H1 (cell line): ENCODE measurements at regions not wholly inside any gene's neighbourhood (a gene's known extent, or its start where the extent isn't known, plus 50 kb on each side); places are given as distances from the start of the nearest gene placed in this dataset.

Experiments used
- CTCF ChIA-PET: fragments of 300-600 bp; sonication (Branson Sonifier 250); formaldehyde crosslinking; loops from one replicate; lab custom pipeline; 2021; ENCODE audit not compliant: partially characterized antibody; lab: Charles Lee
- POLR2A ChIA-PET: fragments of 300-600 bp; sonication (Branson Sonifier 250); formaldehyde crosslinking; loops from one replicate; lab custom pipeline; 2021; ENCODE audit warnings: inconsistent platforms; ENCODE audit not compliant: partially characterized antibody; lab: Charles Lee
- DNase-seq, 2 experiments: peaks; one replicate each; pipeline versions ENCODE4 v3.0.0 to v3.0.0-alpha.2; 2010 to 2022; ENCODE audit warnings: low spot score in 2 of 2, low read depth in 1 of 2, mixed read lengths in 1 of 2
- FAIRE-seq: peaks from 2 replicates; lab custom pipeline; 2011; peaks lifted over from hg19 to GRCh38; lab: Jason Lieb, UNC
- H2AFZ ChIP-seq: 2 replicates; pipeline ENCODE4 v1.8.1; 2012; ENCODE audit warnings: low read length, inconsistent platforms
- H2AK5ac ChIP-seq: 2 replicates; pipeline ENCODE4 v1.6.1; 2013; ENCODE audit warnings: low read depth, low read length
- H2BK120ac ChIP-seq: replicated peaks from 2 replicates; pipeline ENCODE3; 2013; ENCODE audit warnings: low read depth, low read length, inconsistent platforms
- H2BK12ac ChIP-seq: 2 replicates; pipeline ENCODE4 v1.6.1; 2013; ENCODE audit warnings: low read depth, low read length
- H2BK15ac ChIP-seq: 2 replicates; pipeline ENCODE4 v1.6.1; 2013; ENCODE audit warnings: low read length
- H2BK20ac ChIP-seq: 2 replicates; pipeline ENCODE4 v1.6.1; 2013; ENCODE audit warnings: low read length
- H2BK5ac ChIP-seq: 2 replicates; pipeline ENCODE4 v1.6.1; 2013; ENCODE audit warnings: low read depth, low read length
- H3K14ac ChIP-seq: 2 replicates; pipeline ENCODE4 v1.6.1; 2013; ENCODE audit warnings: inconsistent platforms; ENCODE audit not compliant: insufficient read length
- H3K18ac ChIP-seq: 2 replicates; pipeline ENCODE4 v1.6.1; 2013; ENCODE audit warnings: low read length; ENCODE audit errors: extremely low read depth
- H3K23ac ChIP-seq: 2 replicates; pipeline ENCODE4 v1.6.1; 2013; ENCODE audit warnings: inconsistent platforms; ENCODE audit not compliant: insufficient read length
- H3K23me2 ChIP-seq: 2 replicates; pipeline ENCODE4 v1.6.1; 2013; ENCODE audit warnings: low read depth, low read length
- H3K27ac ChIP-seq: 2 replicates; pipeline ENCODE4 v1.6.1; 2011; ENCODE audit warnings: low read depth, low read length, inconsistent platforms
- H3K27me3 ChIP-seq, 4 experiments: replicated peaks in 1 of 4; 1 replicate in 1 of 4; 2 replicates in 3 of 4; pipeline versions ENCODE4 v1.6.1 to v1.8.1; 2011 to 2013; ENCODE audit warnings: low read length in 3 of 4, mild to moderate bottlenecking in 3 of 4, inconsistent platforms in 2 of 4, mixed read lengths in 2 of 4, moderate library complexity in 1 of 4; ENCODE audit not compliant: control insufficient read depth in 3 of 4, insufficient read depth in 3 of 4; ENCODE audit errors: extremely low read depth in 1 of 4
- H3K36me3 ChIP-seq, 4 experiments: 2 replicates each; pipeline versions ENCODE4 v1.6.1 to v1.8.1; 2011 to 2013; ENCODE audit warnings: mild to moderate bottlenecking in 4 of 4, low read length in 3 of 4, moderate library complexity in 2 of 4, control low read depth in 1 of 4, inconsistent platforms in 1 of 4; ENCODE audit not compliant: insufficient read depth in 4 of 4, control insufficient read depth in 2 of 4
- H3K4ac ChIP-seq: replicated peaks from 2 replicates; pipeline ENCODE3; 2013; ENCODE audit warnings: low read length, low read depth, mixed read lengths, inconsistent platforms; ENCODE audit not compliant: insufficient read length
- H3K4me1 ChIP-seq, 4 experiments: replicated peaks in 1 of 4; 1 replicate in 1 of 4; 2 replicates in 3 of 4; pipeline versions ENCODE4 v1.6.1 to v1.8.1; 2011 to 2013; ENCODE audit warnings: low read length in 3 of 4, inconsistent platforms in 2 of 4, mixed read lengths in 1 of 4; ENCODE audit not compliant: insufficient read depth in 4 of 4, control insufficient read depth in 3 of 4
- H3K4me2 ChIP-seq, 2 experiments: 2 replicates each; pipeline versions ENCODE4 v1.6.1 to v1.8.1; 2011 to 2013; ENCODE audit warnings: low read depth in 2 of 2, low read length in 2 of 2, control low read depth in 1 of 2, inconsistent platforms in 1 of 2, mild to moderate bottlenecking in 1 of 2; ENCODE audit not compliant: insufficient read depth in 1 of 2
- H3K4me3 ChIP-seq, 4 experiments: fragments of 200-600, 300-600 bp in 1 of 4; sonication (generic), shearing (Covaris generic), sonication (Bioruptor Twin) in 1 of 4; 2 replicates each; pipeline versions ENCODE4 v1.5.1 to v1.8.1; 2011 to 2016; ENCODE audit warnings: low read length in 4 of 4, low read depth in 3 of 4, control low read depth in 2 of 4, inconsistent platforms in 2 of 4, mild to moderate bottlenecking in 2 of 4, mixed read lengths in 1 of 4, moderate library complexity in 1 of 4; ENCODE audit not compliant: insufficient read depth in 2 of 4; ENCODE audit errors: extremely low read depth in 1 of 4
- H3K56ac ChIP-seq: replicated peaks from 2 replicates; pipeline ENCODE3; 2013; ENCODE audit warnings: low read depth, mild to moderate bottlenecking, mixed read lengths, low read length, inconsistent platforms; ENCODE audit not compliant: insufficient read length
- H3K79me1 ChIP-seq: 2 replicates; pipeline ENCODE4 v1.6.1; 2013; ENCODE audit warnings: low read depth, low read length, control low read depth
- H3K79me2 ChIP-seq, 2 experiments: 2 replicates each; pipeline versions ENCODE4 v1.6.1 to v1.8.1; 2012 to 2013; ENCODE audit warnings: low read length in 2 of 2, mild to moderate bottlenecking in 2 of 2, inconsistent platforms in 1 of 2; ENCODE audit not compliant: insufficient read depth in 2 of 2, control insufficient read depth in 1 of 2
- H3K9ac ChIP-seq, 4 experiments: replicated peaks in 1 of 4; 1 replicate in 1 of 4; 2 replicates in 3 of 4; pipeline versions ENCODE4 v1.6.1 to v1.8.1; 2011 to 2013; ENCODE audit warnings: low read depth in 3 of 4, low read length in 3 of 4, control low read depth in 2 of 4, mild to moderate bottlenecking in 2 of 4, moderate library complexity in 2 of 4, inconsistent platforms in 1 of 4; ENCODE audit errors: extremely low read depth in 1 of 4
- H3K9me3 ChIP-seq, 2 experiments: 2 replicates each; pipeline versions ENCODE4 v1.6.1 to v1.8.1; 2012 to 2013; ENCODE audit warnings: mild to moderate bottlenecking in 2 of 2, moderate library complexity in 2 of 2, control low read depth in 1 of 2, inconsistent platforms in 1 of 2, low read depth in 1 of 2, low read length in 1 of 2, mixed read lengths in 1 of 2; ENCODE audit not compliant: insufficient read depth in 2 of 2
- H4K20me1 ChIP-seq, 2 experiments: replicated peaks in 1 of 2; 2 replicates each; pipeline versions ENCODE3 to v1.8.1; 2011 to 2013; ENCODE audit warnings: inconsistent platforms in 2 of 2, low read length in 2 of 2, mild to moderate bottlenecking in 1 of 2; ENCODE audit not compliant: insufficient read depth in 2 of 2, control insufficient read depth in 1 of 2
- H4K5ac ChIP-seq: 2 replicates; pipeline ENCODE4 v1.6.1; 2013; ENCODE audit warnings: low read length, low read depth, mixed read lengths, inconsistent platforms; ENCODE audit not compliant: insufficient read length
- H4K8ac ChIP-seq: 2 replicates; pipeline ENCODE4 v1.8.0; 2013; ENCODE audit warnings: mild to moderate bottlenecking, moderate library complexity, low read length, inconsistent platforms; ENCODE audit not compliant: insufficient read depth; ENCODE audit errors: extremely low read depth
- H4K91ac ChIP-seq: replicated peaks from 2 replicates; pipeline ENCODE3; 2013; ENCODE audit warnings: low read length, mixed read lengths, inconsistent platforms; ENCODE audit not compliant: insufficient read length
- ATF2 ChIP-seq: IDR thresholded peaks from 2 replicates; pipeline ENCODE4 v1.6.1; 2012; ENCODE audit warnings: low read length, inconsistent platforms
- BACH1 ChIP-seq: IDR thresholded peaks from 2 replicates; pipeline ENCODE4 v1.6.1; 2012; ENCODE audit warnings: low read length, improper control_type of control experiment
- BRCA1 ChIP-seq: IDR thresholded peaks from 2 replicates; pipeline ENCODE4 v1.6.1; 2012; ENCODE audit warnings: low read depth, low read length, improper control_type of control experiment
- CBX5 ChIP-seq: fragments of 300-800, 300-1000 bp; sonication (generic); IDR thresholded peaks from 2 replicates; pipeline ENCODE4 v1.7.1; 2016; ENCODE audit warnings: antibody characterized with exemption, low read length, low read depth
- CBX8 ChIP-seq: fragments of 300-800, 300-1000 bp; sonication (generic); IDR thresholded peaks from 2 replicates; pipeline ENCODE4 v1.7.1; 2016; ENCODE audit warnings: low read depth, low read length, borderline replicate concordance
- CHD2 ChIP-seq: IDR thresholded peaks from 2 replicates; pipeline ENCODE4 v1.6.1; 2012; ENCODE audit warnings: low read length, improper control_type of control experiment
- CREB1 ChIP-seq: IDR thresholded peaks from 2 replicates; pipeline ENCODE4 v1.6.1; 2012; ENCODE audit warnings: inconsistent platforms
- EZH2 ChIP-seq: fragments of 200-600 bp; sonication (generic); IDR thresholded peaks from 2 replicates; pipeline ENCODE4 v1.7.1; 2012; ENCODE audit warnings: low read depth, mild to moderate bottlenecking, moderate library complexity, low read length, inconsistent platforms; ENCODE audit not compliant: severe bottlenecking
- JUN ChIP-seq: IDR thresholded peaks from 2 replicates; pipeline ENCODE4 v1.6.1; 2011; ENCODE audit warnings: low read depth, mild to moderate bottlenecking, improper control_type of control experiment, low read length
- POLR2A ChIP-seq, 2 experiments: IDR thresholded peaks; 1 replicate in 1 of 2; 2 replicates in 1 of 2; pipeline ENCODE4 v1.6.1; 2011; ENCODE audit warnings: low read depth in 2 of 2, low read length in 2 of 2, mild to moderate bottlenecking in 2 of 2; ENCODE audit errors: control extremely low read depth in 1 of 2
- RBBP5 ChIP-seq: IDR thresholded peaks from 2 replicates; pipeline ENCODE4 v1.7.1; 2012; ENCODE audit warnings: low read depth, mild to moderate bottlenecking, inconsistent platforms, low read length, moderate library complexity, borderline replicate concordance
- RFX5 ChIP-seq: IDR thresholded peaks from 2 replicates; pipeline ENCODE4 v1.6.1; 2011; ENCODE audit warnings: low read depth, low read length, improper control_type of control experiment, borderline replicate concordance
- SIRT6 ChIP-seq: IDR thresholded peaks from one replicate; pipeline ENCODE4 v1.7.1; 2012; ENCODE audit warnings: low read length, inconsistent platforms
- SRF ChIP-seq: IDR thresholded peaks from 2 replicates; pipeline ENCODE4 v1.6.1; 2011; ENCODE audit warnings: mild to moderate bottlenecking, low read depth, low read length, moderate library complexity
- WGBS, 2 experiments: shearing (Covaris generic) in 1 of 2; methylation state at CpG; one replicate each; pipeline versions ENCODE4 v1.1.6 to v1.1.7; 2013 to 2015; ENCODE audit warnings: low lambda C conversion rate in 2 of 2, mixed read lengths in 2 of 2, inconsistent platforms in 1 of 2, low coverage in 1 of 2, missing lambda C conversion rate in 1 of 2; ENCODE audit not compliant: insufficient replicate concordance in 2 of 2, insufficient coverage in 1 of 2, insufficient read length in 1 of 2; ENCODE audit errors: extremely low coverage in 1 of 2, missing lambda C conversion rate in 1 of 2; 5-methylcytosine and 5-hydroxymethylcytosine counted together
- TF ChIP-seq, protein P1 (sequence below): IDR thresholded peaks from 2 replicates; pipeline ENCODE4 v1.6.1; 2012; ENCODE audit warnings: inconsistent platforms

- 84% methylated on average over 1 of the region's 1 CpG; no CpG with 5 or more reads in 1 of the 2 experiments for WGBS, 2 experiments
- POLR2A ChIA-PET = no interaction called here
- H3K4ac ChIP-seq = no peak overlapping the region
- H3K14ac ChIP-seq = no peak overlapping the region
- no peaks in the 10 kb centered on the region for H3K9me3 ChIP-seq
- no peak overlapping the region for H3K4me3 ChIP-seq
- no peak overlapping the region for H4K5ac ChIP-seq
- no peak overlapping the region for H2BK120ac ChIP-seq
- no peak overlapping the region for H2AFZ ChIP-seq
- no peak overlapping the region for H3K9ac ChIP-seq
- H3K18ac ChIP-seq = no peak overlapping the region
- H2BK15ac ChIP-seq = no peak overlapping the region
- no peak overlapping the region for H4K91ac ChIP-seq
- H3K27ac ChIP-seq = no peak overlapping the region
- no peak overlapping the region for H4K8ac ChIP-seq
- no peak overlapping the region for H2BK5ac ChIP-seq
- DNase-seq (no peak), FAIRE-seq (no peak)
- H3K27me3 ChIP-seq = no peaks in the 10 kb centered on the region
- no peaks in the 10 kb centered on the region for H3K79me2 ChIP-seq
- no peak overlapping the region for H3K4me2 ChIP-seq
- no peak overlapping the region for H2AK5ac ChIP-seq
- H3K79me1 ChIP-seq = no peaks in the 10 kb centered on the region
- H2BK12ac ChIP-seq = no peak overlapping the region
- H2BK20ac ChIP-seq = no peak overlapping the region
- H4K20me1 ChIP-seq = no peaks in the 10 kb centered on the region
- H3K23me2 ChIP-seq = no peaks in the 10 kb centered on the region
- H3K4me1 ChIP-seq = no peaks in the 10 kb centered on the region
- no peak overlapping the region for H3K56ac ChIP-seq
- CTCF ChIA-PET = no interaction called here
- H3K23ac ChIP-seq = no peak overlapping the region
- H3K36me3 ChIP-seq = no peaks in the 10 kb centered on the region
- TF ChIP-seq CBX5 (no peak), RFX5 (no peak), ATF2 (no peak), SIRT6 (no peak), JUN (no peak), CHD2 (no peak), CREB1 (no peak), EZH2 (no peak), RBBP5 (no peak), BRCA1 (no peak), BACH1 (no peak), SRF (no peak), CBX8 (no peak), POLR2A (IDR thresholded peaks at IDR 0.05; ENCODE audit: control extremely low read depth in 1 of 2, low read depth in 2 of 2, low read length in 2 of 2) (no peak)
- TF ChIP-seq, protein P1, sequence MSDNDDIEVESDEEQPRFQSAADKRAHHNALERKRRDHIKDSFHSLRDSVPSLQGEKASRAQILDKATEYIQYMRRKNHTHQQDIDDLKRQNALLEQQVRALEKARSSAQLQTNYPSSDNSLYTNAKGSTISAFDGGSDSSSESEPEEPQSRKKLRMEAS = no peak
These were observed 484.7 kb upstream of the CNTN5 start for GRCh38 chr11:98536023-98536422.
